GM12873 (cell line): ENCODE measurements at regions not wholly inside any gene's neighbourhood (a gene's known extent, or its start where the extent isn't known, plus 50 kb on each side); places are given as distances from the start of the nearest gene placed in this dataset.

Experiments
- CTCF ChIP-seq: IDR thresholded peaks from 2 replicates; pipeline ENCODE4 v1.5.1; 2012; ENCODE audit warnings: low read depth, mild to moderate bottlenecking, moderate library complexity, low read length, control low read depth; ENCODE audit not compliant: insufficient read depth; ENCODE audit errors: missing control alignments

DNA sequence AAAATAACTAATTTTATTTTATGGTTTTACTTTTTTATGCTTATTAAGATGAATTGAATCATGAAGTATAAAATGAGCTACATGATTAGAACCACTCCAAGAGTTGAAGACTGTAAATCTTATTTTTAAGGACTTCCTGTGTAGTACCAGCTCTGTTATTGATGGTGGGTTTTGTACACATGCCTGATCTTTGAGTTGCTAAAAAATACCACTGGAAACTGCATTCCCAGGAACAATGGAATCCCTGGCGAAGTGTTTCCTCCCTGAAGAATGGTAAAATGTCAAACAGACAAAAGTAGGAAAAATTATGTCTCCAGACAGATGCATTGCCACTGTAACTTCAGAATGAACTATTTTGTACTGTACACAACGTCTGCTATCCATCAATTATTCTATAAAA, 935.4 kb upstream of the TENM3 start:
- TF ChIP-seq CTCF, result no peak

GRCh38 chr4:181308476-181309312, 934.5 kb upstream of the TENM3 start:
- TF ChIP-seq CTCF, result no peak

GRCh38 chr4:181312066-181312465, 931.1 kb upstream of the TENM3 start:
- TF ChIP-seq CTCF, result no peak

DNA sequence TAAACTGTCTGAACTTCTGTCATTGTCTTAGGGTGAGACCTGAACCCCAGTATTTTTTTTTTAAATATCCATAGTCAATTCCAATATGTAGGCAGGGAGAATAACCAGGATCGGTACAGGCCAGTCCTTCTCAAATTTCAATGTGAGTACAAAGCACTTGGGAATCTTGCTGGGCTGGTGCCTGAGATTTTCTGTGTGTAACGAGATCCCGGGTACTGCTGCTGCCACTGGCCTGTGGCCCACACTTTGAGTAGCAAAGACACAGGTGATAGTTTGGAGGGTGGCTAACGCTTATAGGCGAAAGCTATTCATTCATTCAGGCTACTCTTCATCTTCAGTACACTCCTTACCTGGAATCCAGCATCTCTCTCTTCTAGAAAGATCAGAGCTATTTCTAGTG, 923.6 kb upstream of the TENM3 start:
- no peak for TF ChIP-seq CTCF

DNA sequence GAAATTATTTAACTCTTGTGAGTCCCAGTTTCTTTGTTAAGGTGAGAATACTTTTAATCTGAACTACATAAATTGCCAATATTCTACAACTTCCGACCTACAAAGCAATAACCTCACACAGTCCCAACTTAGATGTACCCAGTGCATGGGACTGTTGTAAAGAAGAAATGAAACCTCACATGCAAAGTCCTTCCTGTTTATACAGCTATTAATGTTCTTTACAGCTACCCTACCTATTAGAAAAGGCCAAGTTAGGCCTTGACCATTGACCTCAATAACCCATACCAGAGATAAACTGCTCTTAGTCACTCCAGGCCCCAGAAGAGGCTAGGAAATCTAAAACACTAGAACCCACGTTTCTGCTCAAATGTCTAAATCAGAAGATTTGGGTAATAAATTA, 920.1 kb upstream of the TENM3 start:
- TF ChIP-seq CTCF, result no peak

DNA sequence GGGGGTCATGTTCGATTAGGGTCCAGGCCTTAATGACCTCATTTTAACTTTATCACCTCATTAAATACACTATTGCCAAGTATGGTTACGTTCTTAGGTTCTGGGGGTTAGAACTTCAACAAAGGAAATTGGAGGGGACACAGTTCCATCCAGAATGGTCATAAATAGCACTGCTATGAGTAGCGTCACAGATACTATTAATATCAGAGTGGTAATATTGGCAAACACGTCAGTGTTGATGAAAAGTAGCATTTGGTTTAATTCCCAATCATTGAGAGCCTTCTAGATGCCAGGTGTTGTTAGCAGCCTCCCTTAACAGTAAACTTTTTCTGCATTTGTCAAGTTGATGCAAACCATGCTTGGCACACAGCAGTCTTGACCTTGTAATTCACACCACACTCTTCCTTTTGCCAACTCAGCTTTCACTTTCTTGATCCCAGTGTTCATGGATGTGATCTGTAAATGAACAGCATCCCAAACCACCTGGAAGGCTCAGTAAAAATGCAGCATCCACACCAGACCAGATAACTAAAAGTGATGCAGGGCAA, 912.5 kb upstream of the TENM3 start:
- no peak for TF ChIP-seq CTCF

DNA sequence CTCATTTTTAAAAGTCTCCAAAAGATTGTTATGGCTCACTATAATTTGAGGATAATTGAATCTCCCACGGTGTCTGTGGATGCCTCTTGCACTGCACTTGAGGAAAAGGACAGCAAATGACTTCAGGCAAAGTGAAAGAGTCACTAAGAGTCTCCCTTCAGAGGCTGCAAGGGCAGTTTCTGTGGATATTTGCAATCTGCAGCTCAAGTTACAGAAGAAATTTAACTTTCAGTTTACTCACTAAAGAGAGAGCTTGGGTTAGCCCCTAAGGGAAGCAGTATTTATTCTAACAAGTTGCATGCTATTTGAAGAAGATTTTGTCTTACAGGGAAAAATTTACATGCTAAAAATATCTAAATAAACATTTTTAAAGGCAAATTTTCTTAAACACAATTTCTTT, 912.0 kb upstream of the TENM3 start:
- TF ChIP-seq CTCF, result no peak
